Left lung (tissue), 4 donors: ENCODE measurements at regions not wholly inside any gene's neighbourhood (a gene's known extent, or its start where the extent isn't known, plus 50 kb on each side); places are given as distances from the start of the nearest gene placed in this dataset.

Experiments
- ATAC-seq: fragments of 200-7000 bp; cut with Tn5 transposase; one replicate; pipeline ENCODE4 v1.9.1; 2020; ENCODE audit warnings: moderate library complexity
- DNase-seq, 4 donors: peaks; one replicate each; pipeline ENCODE4 v3.0.0-alpha.2; 2013 to 2020
- H3K27ac ChIP-seq, 2 donors: fragments of 200-600 bp; sonication (generic) in 1 of 2; one replicate each; pipeline versions ENCODE4 v1.5.0 to v1.8.0; 2020 to 2021
- H3K27me3 ChIP-seq, 2 donors: fragments of 200-600 bp; sonication (generic) in 1 of 2; one replicate each; pipeline versions ENCODE4 v1.5.0 to v1.8.0; 2020 to 2021
- H3K36me3 ChIP-seq, 2 donors: fragments of 200-600 bp; sonication (generic) in 1 of 2; one replicate each; pipeline versions ENCODE4 v1.5.0 to v1.8.0; 2020 to 2021
- H3K4me1 ChIP-seq, 2 donors: fragments of 200-600 bp; one replicate each; pipeline ENCODE4 v1.8.0; 2021
- H3K4me3 ChIP-seq, 2 donors: fragments of 200-600 bp; sonication (generic) in 1 of 2; one replicate each; pipeline versions ENCODE4 v1.5.0 to v1.8.0; 2020 to 2021; ENCODE audit warnings: mild to moderate bottlenecking in 1 of 2
- H3K9me3 ChIP-seq, 2 donors: fragments of 200-600 bp; sonication (generic) in 1 of 2; one replicate each; pipeline versions ENCODE4 v1.5.0 to v1.8.0; 2020 to 2021
- intact Hi-C, 2 donors: fragments of 100-400 bp; cut with DNase I; formaldehyde crosslinking; loops; one replicate each; pipeline versions ENCODE4 v1.11.2 to v1.14.2; 2022
- TF ChIP-seq, protein P1 (sequence below), 2 donors: fragments of 200-600 bp; sonication (generic) in 1 of 2; IDR thresholded peaks; one replicate each; pipeline versions ENCODE4 v1.5.0 to v1.8.0; 2021; ENCODE audit warnings: antibody characterized with exemption in 2 of 2
- donor health status: DM: no; HTN: yes; CAD: no.
- donor health status: DM: no; HTN: no; CAD: no.

DNA sequence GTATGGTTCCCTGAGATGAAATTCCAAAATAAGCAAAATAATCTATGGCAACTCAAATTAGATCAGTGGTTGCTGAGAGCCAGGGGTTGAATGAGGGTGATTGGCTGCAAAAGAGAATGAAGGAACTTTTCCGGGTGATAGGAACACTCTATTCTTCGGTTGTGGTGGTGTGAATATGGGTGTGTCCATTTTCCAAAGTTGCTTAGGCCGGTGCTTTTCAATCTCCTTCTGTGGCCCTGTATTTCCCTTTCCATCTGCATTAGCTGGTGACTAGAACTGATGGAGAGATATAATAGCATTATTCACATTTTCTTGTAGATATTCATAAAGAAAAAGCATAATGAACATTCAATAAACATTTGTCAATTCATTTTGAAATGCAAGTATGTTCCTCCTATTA lies 382.9 kb downstream of the TFEC start:
- TF ChIP-seq, protein P1, sequence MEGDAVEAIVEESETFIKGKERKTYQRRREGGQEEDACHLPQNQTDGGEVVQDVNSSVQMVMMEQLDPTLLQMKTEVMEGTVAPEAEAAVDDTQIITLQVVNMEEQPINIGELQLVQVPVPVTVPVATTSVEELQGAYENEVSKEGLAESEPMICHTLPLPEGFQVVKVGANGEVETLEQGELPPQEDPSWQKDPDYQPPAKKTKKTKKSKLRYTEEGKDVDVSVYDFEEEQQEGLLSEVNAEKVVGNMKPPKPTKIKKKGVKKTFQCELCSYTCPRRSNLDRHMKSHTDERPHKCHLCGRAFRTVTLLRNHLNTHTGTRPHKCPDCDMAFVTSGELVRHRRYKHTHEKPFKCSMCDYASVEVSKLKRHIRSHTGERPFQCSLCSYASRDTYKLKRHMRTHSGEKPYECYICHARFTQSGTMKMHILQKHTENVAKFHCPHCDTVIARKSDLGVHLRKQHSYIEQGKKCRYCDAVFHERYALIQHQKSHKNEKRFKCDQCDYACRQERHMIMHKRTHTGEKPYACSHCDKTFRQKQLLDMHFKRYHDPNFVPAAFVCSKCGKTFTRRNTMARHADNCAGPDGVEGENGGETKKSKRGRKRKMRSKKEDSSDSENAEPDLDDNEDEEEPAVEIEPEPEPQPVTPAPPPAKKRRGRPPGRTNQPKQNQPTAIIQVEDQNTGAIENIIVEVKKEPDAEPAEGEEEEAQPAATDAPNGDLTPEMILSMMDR (IDR thresholded peaks at IDR 0.05) = no peak
- Histone ChIP-seq H3K36me3 (no peaks in the 10 kb centered on the region), H3K4me1 (no peaks in the 10 kb centered on the region), H3K9me3 (peaks cover 0 to 11% of the 10 kb centered on the region in 2 donors), H3K27ac (no peak overlapping the region), H3K27me3 (no peaks in the 10 kb centered on the region), H3K4me3 (no peak overlapping the region)
- DNase-seq (no peak), ATAC-seq (no peak)
- intact Hi-C loops = no loop called here

GRCh38 chr7:115642194-115642593 lies 388.4 kb downstream of the TFEC start:
- no peaks in the 10 kb centered on the region for H3K27me3 ChIP-seq
- H3K4me1 ChIP-seq = no peaks in the 10 kb centered on the region
- H3K27ac ChIP-seq = no peak overlapping the region
- no peak overlapping the region for H3K4me3 ChIP-seq
- intact Hi-C loops = no loop called here
- peaks cover 0 to 22% of the 10 kb centered on the region in 2 donors for H3K9me3 ChIP-seq
- no peaks in the 10 kb centered on the region for H3K36me3 ChIP-seq
- TF ChIP-seq, protein P1 (IDR thresholded peaks at IDR 0.05) = no peak
- ATAC-seq (no peak), DNase-seq (no peak)

DNA sequence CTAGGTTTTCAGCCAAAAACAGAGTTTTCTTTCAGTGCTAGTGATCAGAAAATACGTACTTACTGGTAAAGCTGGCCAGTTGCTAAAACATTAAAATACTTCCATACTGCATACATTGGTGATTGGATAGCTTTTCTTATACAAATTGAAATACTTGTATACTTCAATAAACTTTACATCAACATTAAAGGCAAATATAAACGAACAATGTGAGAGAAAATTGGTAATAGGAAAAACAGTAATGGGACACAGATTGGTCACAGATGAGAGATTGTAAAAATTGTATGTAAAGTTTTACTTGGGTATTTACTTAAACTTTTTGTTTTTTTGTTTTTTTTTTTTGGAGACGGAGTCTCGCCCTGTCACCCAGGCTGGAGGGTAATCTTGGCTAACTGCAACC lies 391.7 kb downstream of the TFEC start:
- Histone ChIP-seq H3K9me3 (peaks cover 0 to 11% of the 10 kb centered on the region in 2 donors), H3K27me3 (no peaks in the 10 kb centered on the region), H3K27ac (no peak overlapping the region), H3K4me3 (no peak overlapping the region), H3K4me1 (peaks cover 0 to 3% of the 10 kb centered on the region in 2 donors), H3K36me3 (no peaks in the 10 kb centered on the region)
- TF ChIP-seq, protein P1 (IDR thresholded peaks at IDR 0.05) = no peak
- no peak for ATAC-seq
- DNase-seq = no peak
- intact Hi-C loops = no loop called here

GRCh38 chr7:115637128-115637527 lies 393.4 kb downstream of the TFEC start:
- Histone ChIP-seq H3K4me3 (no peak overlapping the region), H3K27ac (no peak overlapping the region), H3K27me3 (no peaks in the 10 kb centered on the region), H3K36me3 (no peaks in the 10 kb centered on the region), H3K4me1 (peaks cover 0 to 3% of the 10 kb centered on the region in 2 donors), H3K9me3 (peaks cover 0 to 11% of the 10 kb centered on the region in 2 donors)
- DNase-seq = no peak
- intact Hi-C loops = no loop called here
- TF ChIP-seq, protein P1 (IDR thresholded peaks at IDR 0.05) = no peak
- ATAC-seq = no peak

GRCh38 chr7:115635876-115636275 lies 394.7 kb downstream of the TFEC start:
- H3K9me3 ChIP-seq = peaks cover 0 to 2% of the 10 kb centered on the region in 2 donors
- H3K27ac ChIP-seq = no peak overlapping the region
- TF ChIP-seq, protein P1 (IDR thresholded peaks at IDR 0.05) = no peak
- no peaks in the 10 kb centered on the region for H3K36me3 ChIP-seq
- ATAC-seq = no peak
- H3K4me1 ChIP-seq = peaks cover 0 to 3% of the 10 kb centered on the region in 2 donors
- no peaks in the 10 kb centered on the region for H3K27me3 ChIP-seq
- intact Hi-C loops = no loop called here
- DNase-seq = no peak
- H3K4me3 ChIP-seq = no peak overlapping the region
